Activated gamma-delta T cell treated with anti-CD3 and anti-CD28 coated beads, Interleukin-2, amount 50 U/mL, for 16 hours (primary cell): ENCODE measurements at regions not wholly inside any gene's neighbourhood (a gene's known extent, or its start where the extent isn't known, plus 50 kb on each side); places are given as distances from the start of the nearest gene placed in this dataset.
"Not testable (repeated sequence)": the region's sequence is repeated elsewhere in the genome, so short reads cannot be mapped to it uniquely, and the experiment has no call there.

Source experiments
- DNase-seq: peaks from one replicate; pipeline ENCODE4 v3.0.0-alpha.2; 2020; ENCODE audit warnings: low read depth

GRCh38 chr6:27161115-27161514 lies 86.4 kb upstream of the PRSS16 start:
- DNase-seq, result no peak

DNA sequence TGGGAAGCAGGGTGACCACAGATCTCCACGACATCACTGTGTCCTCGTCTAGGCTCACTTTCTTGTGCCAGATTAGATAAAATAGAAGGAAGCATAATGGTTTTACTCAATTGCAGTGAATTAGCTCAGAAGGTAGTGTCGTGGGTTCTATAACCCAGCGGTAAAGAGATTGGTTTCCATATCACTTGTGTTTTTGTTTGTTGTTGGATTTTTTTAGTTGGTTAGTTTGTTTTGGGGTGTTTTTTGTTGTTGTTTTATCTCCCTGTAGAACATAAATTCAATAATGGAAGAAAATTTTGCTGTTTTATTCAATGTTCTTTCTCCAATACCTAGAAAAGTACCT lies 85.9 kb upstream of the PRSS16 start:
- no peak for DNase-seq

DNA sequence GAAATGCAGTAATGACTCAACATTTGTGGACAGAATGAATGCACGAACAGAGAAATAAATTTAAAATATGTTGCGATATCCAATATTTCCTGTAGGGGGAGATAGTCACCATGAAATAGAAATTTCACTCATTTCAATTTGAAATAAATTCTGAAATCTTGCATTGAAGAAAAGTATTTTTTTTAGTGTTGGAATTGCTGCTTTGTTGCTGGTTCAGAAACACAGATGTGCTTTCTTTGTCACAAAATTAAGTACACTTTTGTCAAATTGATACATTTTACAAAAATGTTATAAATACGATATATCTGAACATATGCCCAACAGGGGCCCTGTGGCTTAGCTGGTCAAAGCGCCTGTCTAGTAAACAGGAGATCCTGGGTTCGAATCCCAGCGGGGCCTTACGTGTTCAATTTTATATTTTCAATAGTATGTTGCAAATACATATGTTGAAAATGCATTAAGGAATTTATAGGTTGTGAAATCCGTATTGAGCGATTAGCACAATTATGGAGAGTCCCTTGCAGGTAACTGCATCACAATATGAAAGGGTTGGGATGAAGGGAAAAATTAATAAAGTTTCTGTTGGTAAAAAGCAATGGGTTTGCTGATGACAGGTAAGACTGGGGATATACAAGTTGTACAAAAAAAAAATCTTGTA lies 85.4 kb upstream of the PRSS16 start:
- no peak for DNase-seq

DNA sequence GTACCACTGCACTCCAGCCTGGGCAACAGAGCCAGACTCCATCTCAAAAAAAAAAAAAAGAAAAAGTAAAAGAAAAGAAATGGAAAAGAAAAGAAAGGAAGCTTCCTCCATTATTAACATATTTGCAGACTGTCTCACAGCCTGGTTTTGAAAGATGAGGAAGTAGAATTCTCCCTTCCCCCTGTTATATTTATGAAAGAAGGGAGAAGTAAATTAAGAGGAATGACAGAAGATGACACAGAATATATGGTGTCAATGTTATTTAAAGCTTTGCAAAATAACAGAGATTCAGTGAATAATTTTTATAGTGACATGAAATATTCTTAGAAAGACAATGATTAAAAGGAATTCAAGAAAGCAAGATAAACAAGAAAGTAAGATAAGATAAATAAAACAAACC lies 83.7 kb upstream of the PRSS16 start:
- DNase-seq, result no peak

GRCh38 chr6:27168108-27168507 lies 79.4 kb upstream of the PRSS16 start:
- DNase-seq, result no peak

DNA sequence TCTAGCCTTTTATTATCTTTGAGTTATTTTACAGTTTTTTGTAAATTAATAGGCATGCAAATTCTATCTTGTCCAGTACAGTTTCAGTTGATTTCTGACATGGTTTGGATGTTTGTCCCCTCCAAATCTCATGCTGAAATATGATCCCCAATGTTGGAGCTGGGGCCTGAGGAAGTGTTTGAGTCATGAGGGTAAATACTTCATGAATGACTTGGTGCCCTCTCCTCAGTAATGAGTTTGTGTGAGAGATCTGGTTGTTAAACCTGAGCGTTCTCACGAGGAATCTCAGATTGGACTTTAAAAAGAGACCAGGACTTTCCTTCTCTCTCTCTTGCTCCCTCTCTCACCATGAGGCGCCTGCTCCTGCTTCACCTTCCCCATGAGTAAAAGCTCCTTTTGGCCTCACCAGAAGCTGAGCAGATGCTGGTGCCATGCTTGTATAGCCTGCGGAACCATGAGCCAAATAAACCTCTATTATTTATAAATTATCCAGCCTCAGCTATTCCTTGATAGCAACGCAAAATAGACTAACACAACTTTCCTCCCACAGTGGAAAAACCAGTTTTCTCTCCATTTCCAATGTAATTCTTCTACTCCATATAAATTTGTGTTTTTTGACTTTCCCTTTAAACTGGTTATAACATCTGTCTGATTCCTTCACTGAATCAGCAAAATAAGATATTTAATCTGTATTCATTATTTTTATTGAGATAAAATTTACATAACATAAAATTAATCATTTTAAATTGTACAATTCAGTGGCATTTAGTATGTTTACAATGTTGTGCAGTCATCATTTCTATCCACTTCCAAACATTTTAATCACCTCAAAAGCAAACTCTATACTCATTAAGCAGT lies 78.7 kb upstream of the PRSS16 start:
- DNase-seq, result no peak

GRCh38 chr6:27172524-27173231 lies 74.8 kb upstream of the PRSS16 start:
- not testable (repeated sequence) for DNase-seq

DNA sequence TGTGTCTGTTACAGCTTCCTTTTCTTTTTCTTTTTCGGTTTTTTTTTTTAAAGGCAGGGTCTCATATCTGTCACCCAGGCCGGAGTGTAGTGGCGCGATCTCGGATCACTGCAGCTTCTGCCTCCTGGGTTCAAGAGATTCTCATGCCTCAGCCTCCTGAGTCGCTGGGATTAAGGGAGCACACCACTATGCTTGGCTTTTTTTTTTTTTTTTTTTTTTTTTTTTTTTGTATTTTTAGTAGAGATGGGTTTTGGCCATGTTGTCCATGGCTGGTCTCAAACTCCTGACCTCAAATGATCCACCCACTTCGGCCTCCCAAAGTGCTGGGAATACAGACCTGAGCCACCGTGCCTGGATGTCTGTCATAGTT lies 74.3 kb upstream of the PRSS16 start:
- not testable (repeated sequence) for DNase-seq

DNA sequence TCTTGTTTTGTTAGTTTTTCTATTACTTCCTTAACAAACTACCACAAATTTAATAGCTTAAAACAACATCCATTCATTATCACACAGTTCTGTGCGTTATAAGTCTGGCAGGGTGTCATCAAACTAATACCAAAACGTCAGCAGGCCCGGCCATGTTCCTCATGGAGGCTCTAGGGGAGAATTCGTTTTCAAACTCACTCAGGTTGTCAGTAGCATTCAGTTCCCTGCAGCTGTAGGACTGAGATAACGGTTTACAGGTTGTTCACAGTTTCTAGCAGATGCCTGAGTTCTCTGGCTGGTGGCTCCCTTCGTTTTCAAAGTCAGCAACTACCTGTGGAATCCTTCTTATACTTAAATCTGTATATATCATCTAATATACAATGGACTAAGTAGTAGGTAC lies 72.5 kb upstream of the PRSS16 start:
- no peak for DNase-seq

DNA sequence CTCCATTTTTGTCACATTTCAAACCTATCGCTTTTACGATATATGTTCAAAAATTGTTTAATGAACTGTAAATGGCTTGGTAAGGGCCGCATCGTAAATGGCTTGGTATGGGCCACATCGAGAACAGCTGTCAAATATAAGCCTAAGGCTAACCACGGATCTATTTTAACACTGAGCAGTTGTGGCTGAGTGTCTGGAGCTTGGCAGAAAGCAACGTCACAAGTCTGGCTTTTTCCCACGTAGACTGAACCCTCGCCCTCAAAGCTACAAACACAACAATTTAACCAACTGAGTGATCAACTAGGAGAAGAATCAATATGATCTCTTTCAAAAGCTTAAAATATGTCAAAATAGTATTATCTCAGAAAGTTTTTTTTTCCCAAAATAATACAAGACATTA lies 71.4 kb upstream of the PRSS16 start:
- DNase-seq, result no peak

GRCh38 chr6:27176523-27177484 lies 70.7 kb upstream of the PRSS16 start:
- DNase-seq, result peak; percentile 57

DNA sequence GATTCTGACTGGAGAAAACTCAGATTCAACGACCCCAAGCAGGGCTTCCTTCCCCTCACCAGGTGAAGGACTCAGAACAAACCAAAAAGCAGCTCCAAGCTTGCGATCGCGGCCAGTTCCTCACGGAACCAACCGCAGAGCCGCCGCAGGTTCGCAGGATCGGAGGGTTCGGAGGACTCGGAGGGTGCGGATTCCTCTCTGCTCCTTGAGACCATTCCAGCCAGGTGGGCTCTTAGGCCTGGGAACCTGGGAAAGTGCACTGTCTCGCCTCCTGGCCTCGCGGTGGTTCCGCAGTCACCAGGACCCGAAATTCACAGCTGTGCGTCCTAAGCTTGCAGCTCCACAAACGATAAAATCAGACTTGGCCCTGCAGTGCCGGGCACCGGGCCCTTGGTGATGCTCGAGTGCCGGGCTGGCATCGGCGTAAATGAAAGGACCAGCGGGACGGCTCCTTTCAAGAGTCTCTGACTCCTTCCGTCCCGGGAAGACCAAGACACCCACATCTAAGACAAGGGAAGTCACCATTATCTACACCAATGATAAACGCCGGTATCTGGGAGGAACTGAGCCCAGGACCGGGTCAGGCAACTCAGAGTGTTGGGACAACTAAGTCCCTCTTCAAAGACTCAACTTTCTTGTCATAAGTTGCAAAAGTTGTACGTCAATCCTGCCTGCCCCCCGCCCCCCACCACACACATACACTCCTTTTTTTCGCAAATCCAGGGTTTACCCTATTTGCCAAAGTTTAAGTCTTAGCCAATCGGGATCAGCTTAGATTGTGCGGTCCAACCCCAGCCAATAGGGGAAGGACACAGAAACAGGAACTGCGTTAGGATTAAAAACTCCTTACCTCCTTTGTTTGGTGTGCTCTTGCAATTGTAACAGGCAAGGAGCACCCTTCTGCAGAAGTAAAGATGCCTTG lies 69.8 kb upstream of the PRSS16 start:
- DNase-seq, result peak; percentile 62

GRCh38 chr6:27178407-27178730 lies 69.1 kb upstream of the PRSS16 start:
- DNase-seq, result no peak

- DNase-seq, result no peak
Observed at GRCh38 chr6:27178860-27179259, 68.6 kb upstream of the PRSS16 start.

- DNase-seq, result no peak
Observed at GRCh38 chr6:27183060-27183832, 64.3 kb upstream of the PRSS16 start.

DNA sequence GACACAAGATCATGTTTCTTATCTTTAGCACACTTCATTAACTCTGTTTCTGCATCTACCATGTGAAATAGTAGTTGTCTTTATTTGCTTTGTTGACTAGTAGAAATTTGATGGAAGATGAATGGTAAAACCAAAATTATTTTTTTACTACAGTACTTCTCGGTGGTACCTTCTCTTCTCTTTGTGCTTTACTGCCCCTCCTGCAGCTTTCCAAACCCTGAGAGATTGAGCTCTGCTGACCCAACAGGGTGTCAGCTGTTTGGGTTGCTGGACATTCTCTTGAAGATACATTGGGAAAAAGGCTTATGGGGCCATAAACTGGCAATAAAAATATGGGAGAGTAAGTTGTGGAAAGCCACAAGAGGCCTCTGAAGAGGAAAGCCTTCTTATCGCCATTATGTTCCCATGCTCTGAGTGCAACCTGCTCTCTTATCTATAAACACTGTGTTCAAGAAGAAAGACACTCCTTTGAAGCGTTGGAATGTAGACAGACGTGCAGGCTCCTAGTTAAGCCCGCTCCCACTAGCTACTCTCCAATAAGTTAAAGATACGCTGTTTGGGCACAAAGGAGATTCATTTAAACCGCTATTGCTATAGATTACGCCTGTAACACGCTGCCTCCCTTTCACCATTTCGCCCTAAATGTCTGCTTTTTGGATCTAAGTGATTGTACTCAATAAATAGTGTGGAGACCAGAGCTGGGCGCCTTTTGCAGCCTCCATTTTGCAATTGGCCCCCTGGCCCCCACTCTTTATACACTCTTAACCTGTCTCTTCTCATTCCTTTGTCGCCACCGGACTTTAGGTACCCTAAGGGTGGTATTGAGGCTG lies 60.1 kb upstream of the PRSS16 start:
- no peak for DNase-seq

DNA sequence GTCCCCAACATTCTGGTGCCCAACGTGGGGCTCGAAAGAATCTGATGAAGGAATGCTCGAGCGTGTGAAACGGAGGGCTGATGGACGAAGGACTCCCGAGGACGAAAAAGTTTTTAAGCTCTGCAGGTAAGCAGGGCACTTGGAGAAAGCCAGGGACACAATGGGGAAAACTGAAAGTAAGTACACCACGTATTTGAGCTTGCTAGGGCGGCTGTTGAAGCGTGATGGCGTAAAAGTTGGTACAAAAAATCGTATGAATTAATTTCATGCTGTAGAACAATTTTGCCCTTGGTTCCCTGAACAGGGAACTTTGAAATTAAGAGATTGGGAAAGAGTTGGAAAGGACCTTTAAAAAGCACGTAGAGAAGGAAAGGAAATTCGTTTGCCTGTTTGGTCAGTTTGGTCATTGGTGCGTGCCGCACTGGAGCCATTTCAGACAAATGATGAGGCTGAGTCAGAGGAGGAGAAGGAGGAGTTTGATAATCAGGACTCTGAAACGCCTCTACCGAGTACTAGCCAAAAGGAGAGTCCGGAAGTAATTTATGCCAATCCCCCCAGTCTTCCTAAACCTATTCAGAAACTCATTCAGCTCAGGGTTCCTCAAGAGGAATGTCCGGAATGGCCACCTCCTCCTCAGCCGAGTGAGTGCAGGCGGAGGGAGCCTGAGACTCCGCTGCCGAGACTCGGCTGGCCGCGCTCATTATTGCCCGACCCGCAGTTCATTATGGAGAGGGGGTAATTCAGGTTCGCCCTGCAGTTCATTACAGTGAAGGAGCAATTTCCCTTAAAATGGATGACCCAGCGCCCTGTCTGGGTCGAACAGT lies 59.2 kb upstream of the PRSS16 start:
- no peak for DNase-seq

GRCh38 chr6:27188885-27189418 lies 58.5 kb upstream of the PRSS16 start:
- DNase-seq, result no peak
